Lung (tissue), 11 donors: ENCODE measurements at regions not wholly inside any gene's neighbourhood (a gene's known extent, or its start where the extent isn't known, plus 50 kb on each side); places are given as distances from the start of the nearest gene placed in this dataset.

ENCODE experiments used
- ATAC-seq: fragments of 200-7000 bp; cut with Tn5 transposase; one replicate; pipeline ENCODE4 v1.9.1; 2020; ENCODE audit warnings: moderate number of reproducible peaks; ENCODE audit not compliant: insufficient read depth, low FRiP score
- DNase-seq, 3 donors: peaks; one replicate each; pipeline ENCODE4 v3.0.0-alpha.2; 2013 to 2017
- H3K27ac ChIP-seq, 2 donors: one replicate each; pipeline ENCODE4 v1.5.1; 2013; ENCODE audit warnings: mild to moderate bottlenecking in 2 of 2, moderate library complexity in 2 of 2, control low read depth in 1 of 2, inconsistent platforms in 1 of 2, low read depth in 1 of 2, low read length in 1 of 2
- H3K27me3 ChIP-seq, 3 donors: one replicate each; pipeline ENCODE4 v1.5.1; 2013; ENCODE audit warnings: low read length in 2 of 3; ENCODE audit not compliant: control insufficient read depth in 3 of 3, insufficient read depth in 3 of 3
- H3K36me3 ChIP-seq, 4 donors: one replicate each; pipeline ENCODE4 v1.5.1; 2013; ENCODE audit warnings: low read length in 4 of 4, mild to moderate bottlenecking in 1 of 4, moderate library complexity in 1 of 4; ENCODE audit not compliant: control insufficient read depth in 4 of 4, insufficient read depth in 4 of 4
- H3K4me1 ChIP-seq, 5 donors: one replicate each; pipeline ENCODE4 v1.5.1; 2013; ENCODE audit warnings: low read length in 5 of 5, mild to moderate bottlenecking in 2 of 5, moderate library complexity in 1 of 5; ENCODE audit not compliant: control insufficient read depth in 5 of 5, insufficient read depth in 5 of 5
- H3K4me3 ChIP-seq: one replicate; pipeline ENCODE4 v1.5.1; 2013; ENCODE audit warnings: mild to moderate bottlenecking, control low read depth, moderate library complexity
- H3K9ac ChIP-seq, 2 donors: one replicate each; pipeline ENCODE4 v1.5.1; 2013; ENCODE audit warnings: low read length in 2 of 2, control low read depth in 1 of 2; ENCODE audit not compliant: insufficient read depth in 1 of 2
- H3K9me3 ChIP-seq, 4 donors: one replicate each; pipeline ENCODE4 v1.5.1; 2013; ENCODE audit warnings: low read length in 3 of 4, mild to moderate bottlenecking in 1 of 4, moderate library complexity in 1 of 4; ENCODE audit not compliant: control insufficient read depth in 4 of 4, insufficient read depth in 3 of 4
- CTCF ChIP-seq: IDR thresholded peaks from 2 replicates; pipeline ENCODE4 v1.5.1; 2012; ENCODE audit warnings: mild to moderate bottlenecking; ENCODE audit errors: control extremely low read depth, extremely low read depth
- WGBS, 2 donors: extraction: QIAGEN DNeasy Blood & Tissue Kit; methylation state at CpG; one replicate each; pipeline ENCODE4 v1.1.7; 2013; 5-methylcytosine and 5-hydroxymethylcytosine counted together
- donor health status: control.
- donor health status: control.
- donor health status: Bipolar disorder and iron deficiency.
- donor health status: healthy.
- donor health status: DM: yes; HTN: yes; CAD: no.

- Histone ChIP-seq H3K36me3 (no peaks in the 10 kb centered on the region), H3K4me3 (no peak overlapping the region), H3K9ac (no peak overlapping the region), H3K4me1 (no peaks in the 10 kb centered on the region), H3K9me3 (no peaks in the 10 kb centered on the region), H3K27ac (no peak overlapping the region), H3K27me3 (no peaks in the 10 kb centered on the region)
- no peak for TF ChIP-seq CTCF
- 24 to 37% methylated on average over 1 of the region's 1 CpG for WGBS, 2 donors
- DNase-seq = no peak
- ATAC-seq = no peak
Observed at GRCh38 chr2:105952131-105952530, 207.4 kb downstream of the NCK2 start.

- ATAC-seq = no peak
- Histone ChIP-seq H3K36me3 (no peaks in the 10 kb centered on the region), H3K27ac (no peak overlapping the region), H3K4me1 (no peaks in the 10 kb centered on the region), H3K27me3 (no peaks in the 10 kb centered on the region), H3K9me3 (no peaks in the 10 kb centered on the region), H3K9ac (no peak overlapping the region), H3K4me3 (no peak overlapping the region)
- no peak for DNase-seq
- 77 to 80% methylated on average over 3 of the region's 3 CpGs for WGBS, 2 donors
- no peak for TF ChIP-seq CTCF
Observed at GRCh38 chr2:105951384-105951694, 206.6 kb downstream of the NCK2 start.

GRCh38 chr2:105950521-105951383, 206.0 kb downstream of the NCK2 start:
- no peak for TF ChIP-seq CTCF
- Histone ChIP-seq H3K27ac (no peak overlapping the region), H3K9ac (no peak overlapping the region), H3K4me1 (no peaks in the 10 kb centered on the region), H3K9me3 (no peaks in the 10 kb centered on the region), H3K4me3 (no peak overlapping the region), H3K27me3 (no peaks in the 10 kb centered on the region), H3K36me3 (no peaks in the 10 kb centered on the region)
- ATAC-seq = no peak
- no peak for DNase-seq
- WGBS, 2 donors = 73 to 84% methylated on average over 10 of the region's 10 CpGs

- Histone ChIP-seq H3K27ac (no peak overlapping the region), H3K4me1 (no peaks in the 10 kb centered on the region), H3K36me3 (no peaks in the 10 kb centered on the region), H3K9ac (no peak overlapping the region), H3K4me3 (no peak overlapping the region), H3K9me3 (peaks cover 0 to 3% (median 2%) of the 10 kb centered on the region in 4 donors), H3K27me3 (no peaks in the 10 kb centered on the region)
- TF ChIP-seq CTCF = no peak
- DNase-seq = no peak
- WGBS, 2 donors = 95% methylated on average over 20 of the region's 20 CpGs
- no peak for ATAC-seq
Observed at GRCh38 chr2:105943977-105944376, 199.3 kb downstream of the NCK2 start.
